ENCODE measurements at regions not wholly inside any gene's neighbourhood (a gene's known extent, or its start where the extent isn't known, plus 50 kb on each side); places are given as distances from the start of the nearest gene placed in this dataset.

- no peak for TF ChIP-seq CTCF (IDR thresholded peaks at IDR 0.05; ENCODE audit: borderline replicate concordance, extremely low read depth, low read length, poor library complexity, severe bottlenecking)
- no peak for TF ChIP-seq EZH2 (IDR thresholded peaks at IDR 0.05; ENCODE audit: borderline replicate concordance, low read depth, low read length, severe bottlenecking)
These were observed 1269.0 kb upstream of the DDX18 start for GRCh38 chr2:116545286-116546068.

Data from DND-41 (cell line).